NCI-H2196 treated with DMSO at 0.1 percent for 48 hours (cell line): ENCODE measurements at regions not wholly inside any gene's neighbourhood (a gene's known extent, or its start where the extent isn't known, plus 50 kb on each side); places are given as distances from the start of the nearest gene placed in this dataset.

ENCODE experiments used
- DNase-seq: peaks from one replicate; lab custom pipeline; 2025; ENCODE audit not compliant: unreplicated experiment; lab: John Stamatoyannopoulos, UW

GRCh38 chr1:2932671-2933350 lies 88.5 kb upstream of the ACTRT2 start:
- DNase-seq = no peak

- no peak for DNase-seq
These were observed 87.7 kb upstream of the ACTRT2 start for GRCh38 chr1:2933431-2934155.

- DNase-seq = no peak
These were observed 87.1 kb upstream of the ACTRT2 start for GRCh38 chr1:2934156-2934540.

GRCh38 chr1:2934642-2935081 lies 86.6 kb upstream of the ACTRT2 start:
- no peak for DNase-seq

GRCh38 chr1:2935184-2935583 lies 86.1 kb upstream of the ACTRT2 start:
- no peak for DNase-seq

GRCh38 chr1:2935751-2936390 lies 85.4 kb upstream of the ACTRT2 start:
- DNase-seq = no peak

GRCh38 chr1:2936559-2937515 lies 84.4 kb upstream of the ACTRT2 start:
- DNase-seq = no peak

GRCh38 chr1:2937805-2938204 lies 83.5 kb upstream of the ACTRT2 start:
- no peak for DNase-seq

- no peak for DNase-seq
These were observed 82.2 kb upstream of the ACTRT2 start for GRCh38 chr1:2939041-2939552.

GRCh38 chr1:2940178-2940577 lies 81.1 kb upstream of the ACTRT2 start:
- DNase-seq = no peak

GRCh38 chr1:2941040-2941439 lies 80.2 kb upstream of the ACTRT2 start:
- no peak for DNase-seq

- no peak for DNase-seq
These were observed 79.4 kb upstream of the ACTRT2 start for GRCh38 chr1:2941907-2942306.

GRCh38 chr1:2942410-2942809 lies 78.9 kb upstream of the ACTRT2 start:
- no peak for DNase-seq

GRCh38 chr1:2943686-2944260 lies 77.5 kb upstream of the ACTRT2 start:
- no peak for DNase-seq

- DNase-seq = no peak
These were observed 76.6 kb upstream of the ACTRT2 start for GRCh38 chr1:2944705-2945104.

- DNase-seq = no peak
These were observed 75.4 kb upstream of the ACTRT2 start for GRCh38 chr1:2945821-2946231.

- DNase-seq = no peak
These were observed 75.0 kb upstream of the ACTRT2 start for GRCh38 chr1:2946291-2946690.

- no peak for DNase-seq
These were observed 74.1 kb upstream of the ACTRT2 start for GRCh38 chr1:2946999-2947690.

GRCh38 chr1:2948001-2948750 lies 73.1 kb upstream of the ACTRT2 start:
- DNase-seq = no peak
